Peyer's patch (tissue), 4 donors: ENCODE measurements at regions not wholly inside any gene's neighbourhood (a gene's known extent, or its start where the extent isn't known, plus 50 kb on each side); places are given as distances from the start of the nearest gene placed in this dataset.

Source experiments
- POLR2A ChIP-seq, 2 donors: fragments of 450-650 bp; IDR thresholded peaks; one replicate each; pipeline ENCODE4 v1.5.1; 2017; ENCODE audit warnings: antibody characterized with exemption in 2 of 2, mild to moderate bottlenecking in 2 of 2, moderate library complexity in 2 of 2
- TF ChIP-seq, protein P1 (sequence below), 6 experiments: fragments of 450-650 bp in 4 of 6; fragments of 200-600 bp in 2 of 6; sonication (generic) in 1 of 6; IDR thresholded peaks; one replicate each; pipeline ENCODE4 v1.5.1; 2017 to 2019; ENCODE audit warnings: antibody characterized with exemption in 6 of 6, mild to moderate bottlenecking in 3 of 6, moderate library complexity in 1 of 6

DNA sequence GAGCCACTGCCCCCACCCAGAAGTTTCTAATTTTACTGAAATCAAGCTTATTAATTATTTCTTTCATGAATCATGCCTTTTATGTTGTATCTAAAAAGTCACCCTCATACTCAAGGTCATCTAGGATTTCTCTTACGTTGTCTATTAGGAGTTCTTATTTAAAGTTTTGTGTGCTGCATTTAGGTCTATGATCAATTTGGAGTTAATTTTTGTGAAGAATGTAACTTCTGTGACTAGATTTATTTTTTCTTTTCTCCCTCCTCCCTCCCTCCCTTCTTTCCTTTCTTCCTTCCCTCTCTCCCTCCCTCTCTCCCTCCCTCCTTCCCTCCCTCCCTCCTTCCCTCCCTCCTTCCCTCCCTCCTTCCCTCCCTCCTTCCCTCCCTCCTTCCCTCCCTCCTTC, 317.6 kb downstream of the PLA2G4A start:
- TF ChIP-seq, protein P1, sequence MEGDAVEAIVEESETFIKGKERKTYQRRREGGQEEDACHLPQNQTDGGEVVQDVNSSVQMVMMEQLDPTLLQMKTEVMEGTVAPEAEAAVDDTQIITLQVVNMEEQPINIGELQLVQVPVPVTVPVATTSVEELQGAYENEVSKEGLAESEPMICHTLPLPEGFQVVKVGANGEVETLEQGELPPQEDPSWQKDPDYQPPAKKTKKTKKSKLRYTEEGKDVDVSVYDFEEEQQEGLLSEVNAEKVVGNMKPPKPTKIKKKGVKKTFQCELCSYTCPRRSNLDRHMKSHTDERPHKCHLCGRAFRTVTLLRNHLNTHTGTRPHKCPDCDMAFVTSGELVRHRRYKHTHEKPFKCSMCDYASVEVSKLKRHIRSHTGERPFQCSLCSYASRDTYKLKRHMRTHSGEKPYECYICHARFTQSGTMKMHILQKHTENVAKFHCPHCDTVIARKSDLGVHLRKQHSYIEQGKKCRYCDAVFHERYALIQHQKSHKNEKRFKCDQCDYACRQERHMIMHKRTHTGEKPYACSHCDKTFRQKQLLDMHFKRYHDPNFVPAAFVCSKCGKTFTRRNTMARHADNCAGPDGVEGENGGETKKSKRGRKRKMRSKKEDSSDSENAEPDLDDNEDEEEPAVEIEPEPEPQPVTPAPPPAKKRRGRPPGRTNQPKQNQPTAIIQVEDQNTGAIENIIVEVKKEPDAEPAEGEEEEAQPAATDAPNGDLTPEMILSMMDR (IDR thresholded peaks at IDR 0.05) = no peak
- no peak for TF ChIP-seq POLR2A (IDR thresholded peaks at IDR 0.05)
